ENCODE measurements at regions not wholly inside any gene's neighbourhood (a gene's known extent, or its start where the extent isn't known, plus 50 kb on each side); places are given as distances from the start of the nearest gene placed in this dataset.

GRCh38 chr3:30945291-30945690 lies 50.8 kb upstream of the GADL1 start:
- DNase-seq, result no peak
- Histone ChIP-seq H3K27ac (ENCODE audit: low read length, poor library complexity, severe bottlenecking) (no peak overlapping the region), H3K79me1 (replicated peaks; ENCODE audit: low read length, poor library complexity, severe bottlenecking) (no peaks in the 10 kb centered on the region), H3K4me2 (ENCODE audit: low read length, poor library complexity, severe bottlenecking) (no peak overlapping the region), H3K9ac (ENCODE audit: low read length) (no peak overlapping the region), H2BK5ac (ENCODE audit: low read depth, low read length, poor library complexity, severe bottlenecking) (no peak overlapping the region), H3K4me3 (ENCODE audit: insufficient read depth in 1 of 2, low read depth in 1 of 2, low read length in 2 of 2) (no peak overlapping the region), H4K8ac (ENCODE audit: low read length) (no peak overlapping the region), H3K9me3 (ENCODE audit: control insufficient read depth, low read length) (peaks cover 7% of the 10 kb centered on the region), H3K23ac (ENCODE audit: low read length in 2 of 2) (no peak overlapping the region), H2BK15ac (ENCODE audit: low read depth, poor library complexity, severe bottlenecking) (no peak overlapping the region), H3K14ac (ENCODE audit: low read length in 2 of 2) (no peak overlapping the region), H3K4me1 (ENCODE audit: control insufficient read depth, insufficient read depth, low read depth, low read length) (no peaks in the 10 kb centered on the region), H4K91ac (ENCODE audit: low read length) (no peak overlapping the region), H2AK5ac (ENCODE audit: low read length, severe bottlenecking) (no peak overlapping the region), H2BK12ac (ENCODE audit: low read length in 2 of 2) (no peak overlapping the region), H2AFZ (ENCODE audit: low read depth, low read length) (no peak overlapping the region), H3K18ac (ENCODE audit: low read depth in 1 of 2, low read length in 2 of 2) (no peak overlapping the region), H3K27me3 (ENCODE audit: control insufficient read depth in 1 of 2, insufficient read depth in 1 of 2, low read length in 2 of 2) (no peaks in the 10 kb centered on the region), H2BK120ac (ENCODE audit: low read depth, low read length) (no peak overlapping the region), H3K36me3 (ENCODE audit: control insufficient read depth in 1 of 2, insufficient read depth in 2 of 2, low read depth in 1 of 2, low read length in 2 of 2) (no peaks in the 10 kb centered on the region), H3K4ac (ENCODE audit: low read depth in 1 of 2, low read length in 2 of 2) (no peak overlapping the region)
- WGBS, result 88% methylated on average over 1 of the region's 1 CpG

DNA sequence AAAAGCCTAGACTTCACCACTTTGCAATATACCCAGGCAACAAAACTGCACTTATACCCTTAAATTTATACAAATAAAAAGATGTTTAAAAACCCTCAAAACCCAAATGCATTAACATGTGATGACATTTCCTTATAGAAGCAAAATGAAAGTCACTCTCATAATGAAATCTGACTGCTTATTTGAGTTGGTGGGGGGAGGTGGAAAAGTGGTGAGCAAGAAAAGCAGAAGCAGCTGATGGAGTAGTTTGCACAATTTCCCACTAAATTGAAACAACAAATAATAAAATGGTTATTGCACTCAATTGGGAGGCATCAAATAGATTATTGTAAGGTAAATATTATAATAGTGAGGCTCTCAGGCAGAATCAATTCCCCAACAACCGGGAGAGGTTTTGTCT lies 54.0 kb upstream of the GADL1 start:
- no peak for DNase-seq
- no peak overlapping the region for H3K23ac ChIP-seq (ENCODE audit: low read length in 2 of 2)
- H4K8ac ChIP-seq (ENCODE audit: low read length), result no peak overlapping the region
- H2AFZ ChIP-seq (ENCODE audit: low read depth, low read length), result no peak overlapping the region
- no peak overlapping the region for H4K91ac ChIP-seq (ENCODE audit: low read length)
- no peaks in the 10 kb centered on the region for H3K27me3 ChIP-seq (ENCODE audit: control insufficient read depth in 1 of 2, insufficient read depth in 1 of 2, low read length in 2 of 2)
- H3K27ac ChIP-seq (ENCODE audit: low read length, poor library complexity, severe bottlenecking), result no peak overlapping the region
- no peaks in the 10 kb centered on the region for H3K4me1 ChIP-seq (ENCODE audit: control insufficient read depth, insufficient read depth, low read depth, low read length)
- no peak overlapping the region for H3K18ac ChIP-seq (ENCODE audit: low read depth in 1 of 2, low read length in 2 of 2)
- no peak overlapping the region for H3K4me3 ChIP-seq (ENCODE audit: insufficient read depth in 1 of 2, low read depth in 1 of 2, low read length in 2 of 2)
- H2BK15ac ChIP-seq (ENCODE audit: low read depth, poor library complexity, severe bottlenecking), result no peak overlapping the region
- H2BK5ac ChIP-seq (ENCODE audit: low read depth, low read length, poor library complexity, severe bottlenecking), result no peak overlapping the region
- H3K9ac ChIP-seq (ENCODE audit: low read length), result no peak overlapping the region
- H3K9me3 ChIP-seq (ENCODE audit: control insufficient read depth, low read length), result peaks cover 7% of the 10 kb centered on the region
- H3K79me1 ChIP-seq (replicated peaks; ENCODE audit: low read length, poor library complexity, severe bottlenecking), result no peaks in the 10 kb centered on the region
- H2BK120ac ChIP-seq (ENCODE audit: low read depth, low read length), result no peak overlapping the region
- no peak overlapping the region for H3K4ac ChIP-seq (ENCODE audit: low read depth in 1 of 2, low read length in 2 of 2)
- 100% methylated on average over 1 of the region's 1 CpG for WGBS
- H2BK12ac ChIP-seq (ENCODE audit: low read length in 2 of 2), result no peak overlapping the region
- no peaks in the 10 kb centered on the region for H3K36me3 ChIP-seq (ENCODE audit: control insufficient read depth in 1 of 2, insufficient read depth in 2 of 2, low read depth in 1 of 2, low read length in 2 of 2)
- no peak overlapping the region for H2AK5ac ChIP-seq (ENCODE audit: low read length, severe bottlenecking)
- H3K14ac ChIP-seq (ENCODE audit: low read length in 2 of 2), result no peak overlapping the region
- H3K4me2 ChIP-seq (ENCODE audit: low read length, poor library complexity, severe bottlenecking), result no peak overlapping the region

- Histone ChIP-seq H4K8ac (ENCODE audit: low read length) (no peak overlapping the region), H3K4me2 (ENCODE audit: low read length, poor library complexity, severe bottlenecking) (no peak overlapping the region), H4K91ac (ENCODE audit: low read length) (no peak overlapping the region), H3K79me1 (replicated peaks; ENCODE audit: low read length, poor library complexity, severe bottlenecking) (no peaks in the 10 kb centered on the region), H3K36me3 (ENCODE audit: control insufficient read depth in 1 of 2, insufficient read depth in 2 of 2, low read depth in 1 of 2, low read length in 2 of 2) (no peaks in the 10 kb centered on the region), H3K9ac (ENCODE audit: low read length) (no peak overlapping the region), H3K27ac (ENCODE audit: low read length, poor library complexity, severe bottlenecking) (no peak overlapping the region), H3K9me3 (ENCODE audit: control insufficient read depth, low read length) (no peaks in the 10 kb centered on the region), H3K23ac (ENCODE audit: low read length in 2 of 2) (no peak overlapping the region), H3K27me3 (ENCODE audit: control insufficient read depth in 1 of 2, insufficient read depth in 1 of 2, low read length in 2 of 2) (no peaks in the 10 kb centered on the region), H2BK15ac (ENCODE audit: low read depth, poor library complexity, severe bottlenecking) (no peak overlapping the region), H2BK5ac (ENCODE audit: low read depth, low read length, poor library complexity, severe bottlenecking) (no peak overlapping the region), H3K4me1 (ENCODE audit: control insufficient read depth, insufficient read depth, low read depth, low read length) (no peaks in the 10 kb centered on the region), H2BK120ac (ENCODE audit: low read depth, low read length) (no peak overlapping the region), H3K18ac (ENCODE audit: low read depth in 1 of 2, low read length in 2 of 2) (no peak overlapping the region), H2AK5ac (ENCODE audit: low read length, severe bottlenecking) (no peak overlapping the region), H2AFZ (ENCODE audit: low read depth, low read length) (no peak overlapping the region), H2BK12ac (ENCODE audit: low read length in 2 of 2) (no peak overlapping the region), H3K4ac (ENCODE audit: low read depth in 1 of 2, low read length in 2 of 2) (no peak overlapping the region), H3K14ac (ENCODE audit: low read length in 2 of 2) (no peak overlapping the region), H3K4me3 (ENCODE audit: insufficient read depth in 1 of 2, low read depth in 1 of 2, low read length in 2 of 2) (no peak overlapping the region)
- WGBS, result 91% methylated on average over 2 of the region's 2 CpGs
- DNase-seq, result no peak
These were observed 57.4 kb upstream of the GADL1 start for GRCh38 chr3:30951826-30952225.

DNA sequence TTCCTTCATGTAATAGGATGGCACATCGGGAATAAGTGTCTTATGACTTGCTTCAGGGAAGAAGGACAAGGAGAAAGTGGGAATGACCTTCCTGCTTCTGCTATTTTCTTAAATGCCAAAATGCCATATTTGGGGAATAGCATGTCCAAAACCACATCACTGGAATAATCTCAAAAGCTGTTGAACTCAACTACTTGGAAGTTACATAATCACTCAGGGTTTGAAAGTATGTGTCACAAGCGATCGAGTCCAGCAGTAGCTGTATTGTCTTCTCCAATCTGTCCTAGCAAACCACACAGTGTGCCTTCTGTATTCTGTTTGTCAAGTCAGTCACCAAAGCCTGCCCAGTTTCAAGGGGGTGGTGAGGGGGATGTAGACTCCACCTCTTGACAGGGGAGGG lies 58.3 kb upstream of the GADL1 start:
- Histone ChIP-seq H3K23ac (ENCODE audit: low read length in 2 of 2) (no peak overlapping the region), H3K18ac (ENCODE audit: low read depth in 1 of 2, low read length in 2 of 2) (no peak overlapping the region), H2BK5ac (ENCODE audit: low read depth, low read length, poor library complexity, severe bottlenecking) (no peak overlapping the region), H3K27me3 (ENCODE audit: control insufficient read depth in 1 of 2, insufficient read depth in 1 of 2, low read length in 2 of 2) (no peaks in the 10 kb centered on the region), H2AK5ac (ENCODE audit: low read length, severe bottlenecking) (no peak overlapping the region), H3K27ac (ENCODE audit: low read length, poor library complexity, severe bottlenecking) (no peak overlapping the region), H2BK12ac (ENCODE audit: low read length in 2 of 2) (no peak overlapping the region), H3K4me3 (ENCODE audit: insufficient read depth in 1 of 2, low read depth in 1 of 2, low read length in 2 of 2) (no peak overlapping the region), H2BK15ac (ENCODE audit: low read depth, poor library complexity, severe bottlenecking) (no peak overlapping the region), H4K8ac (ENCODE audit: low read length) (no peak overlapping the region), H3K9me3 (ENCODE audit: control insufficient read depth, low read length) (peaks cover 6% of the 10 kb centered on the region), H3K14ac (ENCODE audit: low read length in 2 of 2) (no peak overlapping the region), H2AFZ (ENCODE audit: low read depth, low read length) (no peak overlapping the region), H3K4ac (ENCODE audit: low read depth in 1 of 2, low read length in 2 of 2) (no peak overlapping the region), H4K91ac (ENCODE audit: low read length) (no peak overlapping the region), H3K36me3 (ENCODE audit: control insufficient read depth in 1 of 2, insufficient read depth in 2 of 2, low read depth in 1 of 2, low read length in 2 of 2) (no peaks in the 10 kb centered on the region), H3K4me2 (ENCODE audit: low read length, poor library complexity, severe bottlenecking) (no peak overlapping the region), H3K4me1 (ENCODE audit: control insufficient read depth, insufficient read depth, low read depth, low read length) (no peaks in the 10 kb centered on the region), H3K79me1 (replicated peaks; ENCODE audit: low read length, poor library complexity, severe bottlenecking) (no peaks in the 10 kb centered on the region), H2BK120ac (ENCODE audit: low read depth, low read length) (no peak overlapping the region), H3K9ac (ENCODE audit: low read length) (no peak overlapping the region)
- DNase-seq, result no peak
- 73% methylated on average over 3 of the region's 3 CpGs for WGBS
